WTC11 (cell line): ENCODE measurements at regions not wholly inside any gene's neighbourhood (a gene's known extent, or its start where the extent isn't known, plus 50 kb on each side); places are given as distances from the start of the nearest gene placed in this dataset.

Source experiments
- ATAC-seq: fragments of 200-7000 bp; cut with Tn5 transposase; 2 replicates; pipeline ENCODE4 v1.10.0; 2021; ENCODE audit warnings: mild to moderate bottlenecking, moderate library complexity
- CTCF ChIA-PET: fragments of 300-600 bp; sonication (Branson Sonifier 250); formaldehyde crosslinking; loops from one replicate; lab custom pipeline; 2021; ENCODE audit warnings: antibody characterized with exemption; lab: Charles Lee
- POLR2A ChIA-PET: fragments of 350-600 bp; sonication (Branson Sonifier 250); formaldehyde crosslinking; loops from one replicate; lab custom pipeline; 2021; ENCODE audit warnings: antibody characterized with exemption; lab: Charles Lee
- DNase-seq: peaks from one replicate; pipeline ENCODE4 v3.0.0; 2021; ENCODE audit warnings: low spot score
- H3K27ac Mint-ChIP-seq: 2 replicates; pipeline ENCODE4 v1.8.0; 2021; ENCODE audit warnings: mixed read lengths
- H3K27me3 Mint-ChIP-seq: 2 replicates; pipeline ENCODE4 v1.8.0; 2021; ENCODE audit warnings: low read depth, mild to moderate bottlenecking, moderate library complexity, mixed read lengths
- H3K36me3 Mint-ChIP-seq: 2 replicates; pipeline ENCODE4 v1.8.0; 2021; ENCODE audit warnings: mixed read lengths
- H3K4me1 Mint-ChIP-seq: 2 replicates; pipeline ENCODE4 v1.8.0; 2022; ENCODE audit warnings: mixed read lengths
- H3K4me3 Mint-ChIP-seq: 2 replicates; pipeline ENCODE4 v1.8.0; 2021; ENCODE audit warnings: mild to moderate bottlenecking, moderate library complexity, mixed read lengths
- H3K9me3 Mint-ChIP-seq: 2 replicates; pipeline ENCODE4 v1.8.0; 2021; ENCODE audit warnings: mixed read lengths
- ATF2 ChIP-seq: sonication (generic); formaldehyde crosslinking; IDR thresholded peaks from 2 replicates; pipeline ENCODE4 v1.8.1; 2022; ENCODE audit warnings: low read depth, missing genetic modification reagents, borderline replicate concordance
- CDX4 ChIP-seq: fragments of 250-450 bp; sonication (Bioruptor Pico); IDR thresholded peaks from 2 replicates; pipeline ENCODE4 v1.9.0; 2021; ENCODE audit warnings: moderate library complexity, mild to moderate bottlenecking, inconsistent platforms, borderline replicate concordance
- CREB1 ChIP-seq: sonication (generic); formaldehyde crosslinking; IDR thresholded peaks from 2 replicates; pipeline ENCODE4 v1.8.0; 2023; ENCODE audit warnings: mild to moderate bottlenecking, missing genetic modification reagents
- E2F4 ChIP-seq: sonication (generic); formaldehyde crosslinking; IDR thresholded peaks from 2 replicates; pipeline ENCODE4 v1.8.1; 2022; ENCODE audit warnings: low read depth, mild to moderate bottlenecking, moderate library complexity, missing genetic modification reagents, borderline replicate concordance
- JUN ChIP-seq: sonication (generic); formaldehyde crosslinking; IDR thresholded peaks from 2 replicates; pipeline ENCODE4 v1.8.0; 2023; ENCODE audit warnings: mild to moderate bottlenecking, missing genetic modification reagents
- MAX ChIP-seq: sonication (generic); formaldehyde crosslinking; IDR thresholded peaks from 2 replicates; pipeline ENCODE4 v1.8.0; 2022; ENCODE audit warnings: mild to moderate bottlenecking, missing genetic modification reagents
- NR3C1 ChIP-seq: sonication (generic); formaldehyde crosslinking; conservative IDR thresholded peaks from 2 replicates; pipeline ENCODE4 v1.8.1; 2023; ENCODE audit warnings: low read depth, mild to moderate bottlenecking, missing genetic modification reagents
- PREB ChIP-seq: sonication (generic); formaldehyde crosslinking; IDR thresholded peaks from 2 replicates; pipeline ENCODE4 v1.8.1; 2022; ENCODE audit warnings: mild to moderate bottlenecking, missing genetic modification reagents, moderate library complexity, borderline replicate concordance
- STAT6 ChIP-seq: sonication (generic); formaldehyde crosslinking; conservative IDR thresholded peaks from 2 replicates; pipeline ENCODE4 v1.8.1; 2023; ENCODE audit warnings: mild to moderate bottlenecking, low read depth, missing genetic modification reagents, moderate library complexity
- TCF7 ChIP-seq: sonication (generic); formaldehyde crosslinking; IDR thresholded peaks from 2 replicates; pipeline ENCODE4 v1.8.0; 2022; ENCODE audit warnings: mild to moderate bottlenecking, low read depth, missing genetic modification reagents, moderate library complexity
- TEAD4 ChIP-seq: sonication (generic); formaldehyde crosslinking; IDR thresholded peaks from 2 replicates; pipeline ENCODE4 v1.8.0; 2022; ENCODE audit warnings: mild to moderate bottlenecking, missing genetic modification reagents
- ZBTB43 ChIP-seq: sonication (generic); formaldehyde crosslinking; IDR thresholded peaks from 2 replicates; pipeline ENCODE4 v1.8.1; 2023; ENCODE audit warnings: mild to moderate bottlenecking, missing genetic modification reagents
- ZMAT4 ChIP-seq: fragments of 250-450 bp; sonication (Bioruptor Pico); IDR thresholded peaks from 2 replicates; pipeline ENCODE4 v1.9.0; 2021; ENCODE audit warnings: mild to moderate bottlenecking
- ZNF532 ChIP-seq: fragments of 250-450 bp; sonication (Bioruptor Pico); IDR thresholded peaks from 2 replicates; pipeline ENCODE4 v1.9.0; 2021; ENCODE audit warnings: mild to moderate bottlenecking, borderline replicate concordance
- ZNF671 ChIP-seq: fragments of 250-450 bp; sonication (Bioruptor Pico); IDR thresholded peaks from 2 replicates; pipeline ENCODE4 v1.8.0; 2021; ENCODE audit warnings: mild to moderate bottlenecking

- DNase-seq (no peak), ATAC-seq (peak; percentile 64)
- Mint-ChIP-seq H3K4me1 (peaks cover 14% of the 10 kb centered on the region), H3K27ac (no peak overlapping the region), H3K27me3 (no peaks in the 10 kb centered on the region), H3K36me3 (no peaks in the 10 kb centered on the region), H3K9me3 (no peaks in the 10 kb centered on the region), H3K4me3 (no peak overlapping the region)
- POLR2A ChIA-PET = no interaction called here
- CTCF ChIA-PET = interaction anchor here (1.8 kb wide), 1 partner anchor 12 kb away, joined by 5 read pairs; no protein-coding TSS in a partner anchor
- TF ChIP-seq NR3C1 (CRISPR knock-in tag) (no peak), TCF7 (CRISPR knock-in tag) (no peak), ZNF532 (CRISPR knock-in tag) (no peak), ZNF671 (CRISPR knock-in tag) (no peak), CREB1 (CRISPR knock-in tag) (no peak), TEAD4 (CRISPR knock-in tag) (0 out of 2 replicates have a peak, but pooled peaks have one; percentile 49), ATF2 (CRISPR knock-in tag) (no peak)
- TF ChIP-seq, all 79 proteins: peak for 1
These were observed 67.7 kb upstream of the ATP11B start for GRCh38 chr3:182725372-182726251.

- no peak overlapping the region for H3K4me3 Mint-ChIP-seq
- no peaks in the 10 kb centered on the region for H3K27me3 Mint-ChIP-seq
- POLR2A ChIA-PET = interaction anchor here (0.7 kb wide), 1 partner anchor 238 kb away, joined by 3 read pairs; no protein-coding TSS in a partner anchor
- DNase-seq (no peak), ATAC-seq (no peak)
- H3K36me3 Mint-ChIP-seq = no peaks in the 10 kb centered on the region
- H3K9me3 Mint-ChIP-seq = no peaks in the 10 kb centered on the region
- CTCF ChIA-PET = no interaction called here
- H3K4me1 Mint-ChIP-seq = peaks cover 14% of the 10 kb centered on the region
- H3K27ac Mint-ChIP-seq = no peak overlapping the region
- no peak for TF ChIP-seq STAT6 (CRISPR knock-in tag)
- no peak for TF ChIP-seq E2F4 (CRISPR knock-in tag)
- TF ChIP-seq PREB (CRISPR knock-in tag) = no peak
- no peak for TF ChIP-seq NR3C1 (CRISPR knock-in tag)
- no peak for TF ChIP-seq ZBTB43
- no peak for TF ChIP-seq JUN (CRISPR knock-in tag)
- no peak for TF ChIP-seq ZMAT4 (CRISPR knock-in tag)
- TF ChIP-seq CDX4 (CRISPR knock-in tag) = no peak
- TF ChIP-seq MAX (CRISPR knock-in tag) = no peak
These were observed 66.8 kb upstream of the ATP11B start for GRCh38 chr3:182726258-182727142.
